ENCODE measurements at regions not wholly inside any gene's neighbourhood (a gene's known extent, or its start where the extent isn't known, plus 50 kb on each side); places are given as distances from the start of the nearest gene placed in this dataset.
A peak's percentile ranks its signal among the peaks of the same experiment; 100 is the strongest.

- no peak for DNase-seq
Measured at GRCh38 chr3:68458581-68458980, 473.8 kb downstream of the TAFA4 start.

GRCh38 chr3:68448510-68449383 is 483.6 kb downstream of the TAFA4 start:
- DNase-seq: no peak

GRCh38 chr3:68447885-68448284 is 484.5 kb downstream of the TAFA4 start:
- DNase-seq: no peak

GRCh38 chr3:68441054-68441453 is 491.3 kb downstream of the TAFA4 start:
- no peak for DNase-seq

- DNase-seq: no peak
Measured at GRCh38 chr3:68436619-68437401, 495.5 kb downstream of the TAFA4 start.

- DNase-seq: no peak
Measured at GRCh38 chr3:68428495-68428894, 503.9 kb downstream of the TAFA4 start.

- no peak for DNase-seq
Measured at GRCh38 chr3:68424796-68425460, 507.4 kb downstream of the TAFA4 start.

- DNase-seq: no peak
Measured at GRCh38 chr3:68408626-68409025, 523.7 kb downstream of the TAFA4 start.

GRCh38 chr3:68403741-68404140 is 528.6 kb downstream of the TAFA4 start:
- DNase-seq: no peak

- DNase-seq: no peak
Measured at GRCh38 chr3:68402235-68402918, 530.0 kb downstream of the TAFA4 start.

- no peak for DNase-seq
Measured at GRCh38 chr3:68378631-68379030, 553.7 kb downstream of the TAFA4 start.

- no peak for DNase-seq
Measured at GRCh38 chr3:68373727-68374126, 558.6 kb downstream of the TAFA4 start.

GRCh38 chr3:68363796-68364195 is 568.6 kb downstream of the TAFA4 start:
- no peak for DNase-seq

GRCh38 chr3:68360492-68360891 is 571.9 kb downstream of the TAFA4 start:
- DNase-seq: no peak

GRCh38 chr3:68345781-68346180 is 586.6 kb downstream of the TAFA4 start:
- no peak for DNase-seq

GRCh38 chr3:68342426-68342825 is 589.9 kb downstream of the TAFA4 start:
- DNase-seq: no peak

- DNase-seq: no peak
Measured at GRCh38 chr3:68336042-68336441, 596.3 kb downstream of the TAFA4 start.

GRCh38 chr3:68334367-68334986 is 597.9 kb downstream of the TAFA4 start:
- DNase-seq: no peak

- no peak for DNase-seq
Measured at GRCh38 chr3:68328049-68328448, 604.3 kb downstream of the TAFA4 start.

GRCh38 chr3:68315964-68316363 is 616.4 kb downstream of the TAFA4 start:
- no peak for DNase-seq

GRCh38 chr3:68315546-68315945 is 616.8 kb downstream of the TAFA4 start:
- DNase-seq: no peak

- DNase-seq: peak; percentile 16
Measured at GRCh38 chr3:68306571-68306970, 625.8 kb downstream of the TAFA4 start.

All from right kidney (tissue), 1 donor.